ENCODE measurements at regions not wholly inside any gene's neighbourhood (a gene's known extent, or its start where the extent isn't known, plus 50 kb on each side); places are given as distances from the start of the nearest gene placed in this dataset.

DNA sequence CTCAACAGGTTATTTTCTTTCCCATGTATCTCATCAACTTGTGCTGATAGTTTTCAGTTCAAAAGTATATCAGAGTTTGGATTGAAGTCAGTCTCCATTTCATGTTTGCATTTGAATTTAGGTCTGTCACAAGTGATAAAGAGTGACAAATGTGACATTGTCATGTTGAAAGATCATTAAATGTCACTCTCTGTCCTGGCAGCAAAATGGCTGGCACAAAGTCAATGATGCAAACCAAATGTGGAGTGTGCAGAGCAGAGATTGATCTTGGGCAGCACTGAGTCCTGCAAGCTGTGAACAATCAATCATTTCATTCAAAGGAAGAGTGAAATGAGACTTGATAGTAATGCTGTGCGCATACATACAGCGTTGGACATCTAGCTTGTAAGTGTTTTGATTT is 421.8 kb upstream of the CDH7 start:
- TF ChIP-seq CTCF (conservative IDR thresholded peaks at IDR 0.05; ENCODE audit: low read depth, low read length) (no peak), EZH2phosphoT487 (IDR thresholded peaks at IDR 0.05; ENCODE audit: borderline replicate concordance, low read length) (no peak)

All from PC-3 (cell line).